Ramos (cell line): ENCODE measurements at regions not wholly inside any gene's neighbourhood (a gene's known extent, or its start where the extent isn't known, plus 50 kb on each side); places are given as distances from the start of the nearest gene placed in this dataset.

Source experiments
- in situ Hi-C: fragments of 300-500 bp; cut with MboI; formaldehyde crosslinking; loops from one replicate; pipeline ENCODE4 v1.14.3; 2022; ENCODE audit warnings: low sequenced_read_pairs; ENCODE audit not compliant: unreplicated experiment

DNA sequence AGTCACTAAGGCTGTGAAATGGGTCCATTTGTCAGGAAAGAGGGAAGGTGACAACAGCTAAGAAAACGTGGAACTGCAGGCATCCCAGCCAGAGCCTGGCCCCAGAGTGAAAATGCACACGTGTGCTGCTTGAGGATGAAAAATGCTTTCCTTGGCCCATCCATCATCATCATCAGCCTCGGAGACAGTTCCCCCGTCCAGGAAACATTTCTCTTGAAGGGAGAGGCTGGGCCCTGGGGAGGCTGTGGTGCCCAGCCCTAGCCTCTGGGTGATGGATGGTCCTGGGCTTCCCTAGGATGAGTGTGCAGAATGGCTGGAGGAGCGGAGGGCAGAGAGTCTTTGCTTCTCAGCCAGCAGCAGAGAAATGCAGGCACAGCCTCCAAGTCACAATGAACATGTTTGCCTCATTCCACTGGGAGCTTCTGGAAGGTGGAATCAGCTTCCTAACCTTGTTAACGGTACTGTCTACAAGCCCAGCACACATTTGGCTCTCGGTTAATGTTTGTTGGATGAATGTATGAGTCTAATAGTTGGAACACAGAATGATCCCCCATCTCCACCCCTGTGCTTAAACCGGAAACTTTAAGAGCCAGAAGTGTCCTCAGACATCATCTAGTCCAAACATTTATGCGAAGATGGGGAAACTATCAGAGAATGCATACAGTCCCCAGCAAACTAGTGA is 164.0 kb downstream of the RDH14 start:
- in situ Hi-C loops: no loop called here

DNA sequence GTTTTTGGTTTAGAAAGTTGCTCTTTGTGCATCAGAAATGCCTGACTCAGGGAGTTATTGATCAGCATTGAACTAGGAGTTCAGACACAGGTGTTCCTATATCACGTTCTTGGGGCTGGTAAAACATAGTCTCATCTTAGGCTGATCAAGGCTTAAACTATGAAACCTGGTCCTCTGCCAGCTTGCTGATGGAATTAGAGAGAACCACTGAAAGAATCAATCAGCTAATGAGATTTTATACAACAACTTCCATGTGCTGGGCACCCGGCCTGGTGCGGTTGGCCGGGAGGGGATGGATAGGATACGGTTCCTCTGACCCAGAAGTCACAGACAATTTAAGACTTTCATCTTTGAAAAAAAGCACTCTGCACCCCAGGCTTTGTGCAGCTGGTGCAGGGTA is 164.9 kb downstream of the RDH14 start:
- in situ Hi-C loops: no loop called here

DNA sequence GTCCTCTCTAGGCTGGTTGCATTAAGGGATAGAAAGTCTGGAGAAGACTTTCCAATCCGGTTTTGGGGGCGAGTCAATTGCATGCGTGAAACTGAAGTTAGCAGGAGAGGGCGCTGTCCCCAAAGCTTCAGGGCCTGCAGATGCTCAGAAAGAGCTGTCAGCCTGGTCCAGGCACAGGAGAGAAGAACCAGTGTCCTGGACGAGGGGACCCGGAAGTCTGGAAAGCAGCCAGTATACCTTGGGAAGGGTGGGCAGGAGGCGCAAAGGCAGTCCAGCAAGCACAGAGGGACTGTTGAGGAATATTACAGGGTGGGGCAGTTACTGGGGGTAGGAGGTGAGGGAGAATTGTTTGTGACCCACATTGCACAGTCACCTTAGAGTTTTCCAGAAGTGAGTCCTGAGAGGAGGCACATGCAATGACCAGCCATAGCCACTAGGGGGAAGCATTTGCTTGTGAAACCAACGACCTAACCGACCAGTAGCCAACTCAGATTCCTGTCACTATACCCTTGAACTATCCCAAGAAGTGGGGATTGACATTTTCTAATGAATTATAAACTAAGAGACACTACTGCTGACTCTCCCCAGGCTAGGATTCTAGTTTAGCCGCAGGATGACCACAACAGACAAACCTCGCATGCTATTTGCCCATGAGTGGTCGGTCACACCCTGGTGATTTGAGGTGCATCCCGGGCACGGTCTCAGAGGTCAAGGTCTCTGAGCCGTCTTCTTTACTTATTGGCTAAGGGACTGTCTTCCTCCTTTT is 172.8 kb downstream of the RDH14 start:
- in situ Hi-C loops: no loop called here

DNA sequence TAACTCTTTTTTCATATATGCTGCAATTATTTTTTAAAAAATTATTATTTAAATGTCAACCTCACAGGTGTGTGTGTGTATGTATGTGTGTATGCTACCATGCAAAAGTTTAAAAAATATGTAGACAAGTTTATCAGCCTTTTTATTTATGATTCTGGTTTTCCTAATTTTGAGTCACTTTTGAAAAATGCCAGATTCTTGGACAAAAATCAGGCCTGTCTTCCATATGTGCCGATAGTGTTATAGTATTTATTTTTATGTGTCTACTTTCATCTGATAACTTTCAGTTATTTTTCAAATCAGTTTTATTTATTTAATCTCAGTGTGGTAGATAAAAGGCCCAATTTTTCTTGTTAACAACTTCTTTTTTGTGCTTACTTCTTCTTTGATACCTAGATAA is 176.2 kb downstream of the RDH14 start:
- in situ Hi-C loops: no loop called here

DNA sequence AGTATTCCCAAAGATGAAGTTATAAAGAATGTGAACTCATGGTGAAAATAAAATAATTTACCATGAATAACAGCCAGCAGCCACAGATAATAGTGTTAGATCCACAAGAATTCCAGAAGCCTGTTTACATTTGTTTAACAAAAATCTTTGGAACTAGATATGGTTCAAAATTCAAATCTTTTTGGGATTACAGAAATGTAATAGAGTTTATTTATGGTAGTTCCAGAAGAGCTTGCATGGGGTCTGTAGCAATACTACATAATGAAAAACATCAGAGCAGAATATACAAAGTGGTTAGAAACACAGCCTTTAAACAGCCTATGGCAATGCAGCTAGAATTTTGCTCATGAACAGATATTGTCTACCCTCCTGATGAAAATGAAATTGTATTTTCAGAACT is 179.1 kb downstream of the RDH14 start:
- in situ Hi-C loops: no loop called here

DNA sequence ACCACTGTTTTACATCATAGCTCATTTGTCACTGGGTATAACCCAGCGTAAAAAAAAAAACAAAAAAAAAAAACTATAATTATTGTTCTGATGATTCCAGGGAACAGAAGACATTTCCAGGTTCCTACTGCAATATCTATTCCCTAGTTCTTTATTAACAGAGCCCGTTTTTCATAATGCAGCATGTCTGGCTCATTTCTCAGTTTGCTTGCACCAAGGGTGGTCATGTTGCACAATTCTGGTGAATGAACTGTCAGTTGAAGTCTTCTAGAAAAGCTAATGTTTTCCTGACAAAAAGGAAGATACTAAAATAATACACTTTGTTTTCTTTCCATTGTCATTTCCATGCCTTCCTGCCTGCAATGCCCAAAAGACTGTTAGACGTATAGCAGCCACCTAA is 180.1 kb downstream of the RDH14 start:
- in situ Hi-C loops: no loop called here

DNA sequence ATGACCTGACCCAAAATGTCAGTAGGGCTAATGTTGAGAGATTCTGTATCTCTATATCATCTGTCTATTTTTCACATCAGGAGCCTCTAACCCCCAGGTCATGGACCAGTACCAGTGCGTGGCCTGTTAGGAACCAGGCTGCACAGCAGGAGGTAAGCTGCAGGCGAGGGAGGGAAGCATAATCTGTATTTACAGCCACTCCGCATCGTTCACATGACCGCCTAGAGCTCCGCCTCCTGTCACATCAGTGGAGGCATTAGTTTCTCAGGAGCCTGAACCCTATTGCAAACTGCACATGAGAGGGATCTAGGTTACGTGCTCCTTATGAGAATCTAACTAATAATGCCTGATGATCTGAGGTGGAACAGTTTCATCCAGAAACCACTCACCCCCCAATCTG is 180.6 kb downstream of the RDH14 start:
- in situ Hi-C loops: no loop called here

DNA sequence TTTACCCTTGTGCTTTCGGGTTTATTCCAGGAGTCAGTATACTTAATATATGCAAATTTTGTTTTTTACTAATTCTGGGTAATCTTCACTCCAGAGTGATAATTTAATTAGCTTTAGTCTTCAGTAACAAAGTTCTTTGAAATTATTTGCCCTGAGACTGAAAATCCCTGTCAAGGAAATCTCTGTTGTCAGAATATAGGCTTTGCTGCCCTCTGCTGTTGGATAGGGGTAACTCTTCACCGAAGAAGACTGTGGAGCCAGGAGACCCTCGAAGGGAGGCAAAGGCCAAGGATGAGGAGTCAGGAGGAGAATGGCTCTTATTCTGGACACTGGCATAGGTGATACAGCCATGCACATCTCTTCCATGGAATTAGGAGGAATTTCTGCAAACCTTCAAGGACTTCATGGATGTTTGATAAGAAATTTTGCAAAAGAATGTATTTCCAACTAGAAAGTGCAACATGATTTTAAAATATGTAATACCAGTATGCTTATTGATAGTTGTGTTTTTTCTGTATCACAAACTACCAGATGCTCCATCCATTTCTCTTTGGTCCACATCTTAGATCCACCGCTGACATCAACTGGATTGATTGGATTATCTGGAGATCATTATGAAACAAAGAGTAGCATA is 182.3 kb downstream of the RDH14 start:
- in situ Hi-C loops: no loop called here

DNA sequence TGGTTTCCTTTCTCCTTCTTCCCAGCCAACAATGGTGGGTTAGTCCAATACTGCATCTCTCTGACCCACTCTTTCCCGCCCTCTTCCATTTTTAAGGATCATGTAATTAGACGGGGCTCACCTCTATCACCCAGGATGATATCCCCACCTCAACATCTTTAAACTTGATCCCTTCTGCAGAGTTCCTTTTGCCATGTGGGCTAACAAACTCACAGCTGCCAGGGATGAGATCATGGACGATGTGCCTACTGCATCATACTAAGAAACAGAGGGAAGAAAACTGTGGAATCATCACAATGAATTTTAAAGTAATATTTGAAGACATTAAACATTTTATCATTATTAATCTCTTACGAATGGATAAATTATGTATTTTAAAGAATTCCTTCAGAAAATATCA is 183.5 kb downstream of the RDH14 start:
- in situ Hi-C loops: no loop called here

DNA sequence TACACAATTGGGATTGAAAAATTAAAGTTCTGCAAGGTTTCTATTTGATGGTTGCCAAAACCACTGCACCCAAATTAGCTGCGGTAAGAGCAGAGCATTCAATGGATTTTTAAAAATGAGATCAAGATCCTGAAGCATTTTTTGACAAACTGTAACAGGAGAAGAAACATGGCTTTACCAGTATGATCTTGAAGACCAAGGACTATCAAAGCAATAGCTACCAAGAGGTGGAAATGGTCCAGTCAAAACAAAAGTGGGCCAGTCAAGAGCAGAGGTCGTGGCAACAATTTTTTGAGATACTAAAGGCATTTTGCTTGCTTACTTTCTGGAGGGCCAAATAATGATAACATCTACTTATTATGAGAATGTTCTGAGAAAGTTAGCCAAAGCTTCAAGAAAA is 186.8 kb downstream of the RDH14 start:
- in situ Hi-C loops: no loop called here

DNA sequence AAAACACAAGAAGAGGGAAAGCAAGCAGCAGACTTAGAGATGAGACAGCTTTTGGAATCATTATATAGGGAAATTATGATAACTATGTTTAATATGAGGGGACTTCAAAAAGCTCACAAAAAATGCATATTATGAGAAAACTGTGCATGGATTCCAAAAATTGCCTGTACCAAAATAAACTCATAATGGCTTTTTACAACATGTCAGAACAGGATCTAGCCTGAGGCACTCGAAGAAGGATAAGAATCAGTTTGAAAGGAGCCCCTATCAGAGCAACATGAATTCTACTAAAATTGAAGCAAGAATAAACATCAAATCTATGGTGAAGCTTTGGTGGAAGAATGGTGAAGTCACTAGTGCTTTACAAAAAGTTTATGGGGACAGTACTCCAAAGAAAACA is 187.4 kb downstream of the RDH14 start:
- in situ Hi-C loops: no loop called here

DNA sequence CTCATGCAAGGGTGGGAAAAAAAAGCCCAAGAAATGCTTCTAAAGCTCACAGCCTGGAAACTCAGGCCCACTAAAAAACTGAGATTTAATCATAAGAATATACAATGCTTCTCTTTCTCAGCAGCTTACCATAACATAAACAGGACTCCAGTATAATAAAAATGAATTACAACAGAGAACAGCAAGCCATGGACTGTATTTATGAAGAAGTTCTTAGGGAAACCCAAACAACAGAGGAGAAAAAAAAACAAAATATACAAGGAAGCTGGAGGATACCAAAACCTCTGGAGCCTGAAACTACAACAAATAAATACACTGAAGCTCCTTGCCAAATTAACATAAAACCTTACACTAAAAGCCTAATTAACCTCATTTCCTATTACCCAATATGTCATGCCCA is 187.8 kb downstream of the RDH14 start:
- in situ Hi-C loops: no loop called here

DNA sequence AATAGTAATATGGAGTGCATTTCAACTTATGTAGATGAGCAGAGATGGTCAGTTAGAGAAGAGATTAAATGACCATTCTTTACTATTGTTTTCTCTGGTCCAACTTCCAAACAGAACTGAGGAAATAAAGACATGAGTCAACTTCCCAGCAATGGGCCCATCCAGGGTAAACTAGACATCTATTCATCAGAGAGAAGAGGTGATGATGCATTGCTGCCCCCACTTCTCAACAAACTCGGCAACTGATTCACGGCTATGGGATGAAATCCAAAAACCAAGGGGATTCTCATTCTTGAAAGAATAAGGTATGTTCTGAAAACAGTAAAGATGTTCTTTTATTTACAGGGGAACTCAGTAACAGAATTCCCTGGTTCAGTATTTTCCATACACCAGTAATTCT is 190.7 kb downstream of the RDH14 start:
- in situ Hi-C loops: no loop called here

DNA sequence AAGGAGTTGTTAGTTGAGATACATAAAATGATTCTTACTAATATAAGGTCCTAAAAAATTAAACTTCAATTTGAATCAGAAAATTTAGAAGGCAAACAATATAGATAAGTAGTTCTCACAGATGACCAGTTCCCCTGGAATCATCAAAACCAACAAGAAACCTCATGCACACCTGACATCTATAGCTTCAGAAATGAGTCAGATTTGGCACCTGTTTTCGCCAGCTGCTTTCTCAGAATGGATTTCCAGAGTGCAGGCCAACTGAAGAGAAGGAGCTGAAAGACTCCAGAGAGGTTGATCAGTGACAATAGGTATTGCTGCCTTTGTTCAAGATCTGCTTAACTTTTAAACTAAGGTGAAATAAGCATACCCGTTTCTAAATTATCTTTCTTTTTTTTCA is 192.4 kb downstream of the RDH14 start:
- in situ Hi-C loops: no loop called here

DNA sequence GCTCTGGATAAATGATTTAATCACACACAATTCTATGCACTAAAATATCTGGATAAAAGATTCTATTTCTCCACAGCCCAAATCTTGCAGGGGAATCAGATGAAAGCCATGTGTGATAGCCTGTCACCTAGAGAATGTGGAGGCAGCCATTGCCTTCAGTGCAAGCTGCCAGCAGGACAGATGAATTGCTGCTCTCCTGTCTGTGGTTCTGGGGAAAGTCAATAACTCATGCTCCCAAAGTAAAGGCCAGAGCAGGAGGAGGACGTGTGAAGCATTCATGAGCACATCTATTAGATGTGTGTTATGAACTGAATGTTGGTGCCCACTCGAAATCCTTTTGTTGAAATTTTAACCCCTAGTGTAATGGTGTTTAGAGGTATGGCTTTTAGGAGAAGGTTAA is 195.1 kb downstream of the RDH14 start:
- in situ Hi-C loops: no loop called here

DNA sequence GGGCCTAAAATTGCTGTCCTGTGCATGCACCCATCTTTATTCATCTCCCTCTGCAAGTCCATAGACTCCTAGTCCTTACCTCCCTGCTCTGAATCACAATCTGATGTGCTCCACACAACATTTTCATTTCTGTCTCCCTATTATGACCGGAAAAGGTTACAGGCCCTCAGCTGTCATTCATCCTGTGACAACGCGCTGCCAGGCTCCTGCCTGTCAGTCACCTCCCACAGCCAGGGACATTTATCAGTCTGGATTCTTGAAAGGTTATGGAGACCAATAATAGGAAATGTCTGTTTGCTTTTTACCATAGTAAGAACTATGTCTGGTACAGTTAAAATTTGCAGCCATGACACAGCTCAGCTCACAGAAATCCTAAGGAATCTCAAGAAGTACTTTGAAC is 197.1 kb downstream of the RDH14 start:
- in situ Hi-C loops: no loop called here

DNA sequence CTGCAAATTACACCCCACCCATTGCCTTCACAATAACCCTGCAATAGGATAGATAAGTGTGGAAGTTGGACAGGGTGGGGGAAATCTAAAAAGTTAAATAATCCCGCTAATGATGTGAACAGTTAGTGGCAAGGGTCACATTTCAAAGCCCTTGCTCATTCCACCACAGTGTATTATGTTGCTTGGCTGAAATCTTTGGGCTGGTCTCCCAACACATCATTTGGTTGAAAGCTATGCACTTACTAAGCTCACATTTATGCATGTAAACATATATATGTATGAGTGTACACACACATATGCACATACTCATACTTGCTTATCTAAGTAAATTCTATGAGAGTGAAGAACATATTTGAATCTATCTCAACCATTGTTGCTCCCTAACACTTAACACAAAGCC is 197.8 kb downstream of the RDH14 start:
- in situ Hi-C loops: no loop called here

DNA sequence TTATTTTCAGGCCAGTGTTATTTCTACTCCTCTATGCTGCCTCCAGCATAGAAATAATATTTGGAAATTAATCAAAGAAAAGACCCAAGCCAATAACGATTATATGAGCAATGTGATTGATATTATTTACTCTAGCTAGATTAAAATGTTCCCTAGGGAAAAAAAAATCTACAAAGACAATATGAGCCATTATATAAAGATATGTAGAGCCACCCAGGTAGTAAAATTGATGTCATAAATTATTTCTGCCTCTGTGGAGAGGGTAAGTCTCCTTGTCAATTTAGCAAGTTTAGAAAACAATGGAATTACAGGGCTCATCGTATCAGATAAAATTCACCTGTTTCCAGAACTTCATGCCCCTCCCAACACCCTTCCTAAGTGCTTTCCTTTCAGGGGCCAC is 202.9 kb downstream of the RDH14 start:
- in situ Hi-C loops: no loop called here

DNA sequence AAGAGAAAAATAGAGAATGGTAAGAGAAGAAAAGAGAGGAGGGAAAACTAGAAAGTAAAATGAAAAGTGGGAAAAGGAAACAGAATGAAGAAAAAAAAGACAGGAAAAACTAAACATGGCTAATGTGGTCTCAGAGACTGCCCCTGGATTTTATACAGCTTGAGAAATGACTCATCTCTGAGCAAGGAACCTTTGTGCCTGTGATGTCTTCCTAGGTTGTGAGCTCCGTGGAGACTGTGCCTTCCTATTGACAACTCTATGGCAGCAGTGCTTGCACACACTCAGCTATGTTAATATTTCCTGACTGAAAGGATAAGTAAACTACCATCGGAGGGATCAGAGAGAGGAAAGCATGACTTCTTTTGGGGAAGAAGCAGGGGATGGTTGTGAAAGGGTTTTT is 203.8 kb downstream of the RDH14 start:
- in situ Hi-C loops: no loop called here

DNA sequence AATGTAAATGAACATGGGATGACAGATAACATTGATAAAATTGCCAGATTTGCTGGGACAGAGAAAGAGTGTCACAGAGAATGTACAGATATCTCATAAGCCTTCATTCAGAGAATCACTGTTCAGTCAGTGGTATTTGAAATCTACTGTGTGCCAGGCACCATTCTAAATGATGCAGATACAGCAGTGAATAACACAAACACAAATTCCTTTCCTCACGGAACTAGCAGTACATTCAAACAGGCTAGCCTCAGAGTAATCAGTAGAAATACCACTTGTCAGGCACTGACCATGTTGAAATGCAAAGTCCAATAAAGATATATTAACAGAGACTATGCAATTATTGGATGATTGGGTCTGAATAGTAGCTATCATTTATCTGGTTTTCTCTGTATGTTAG is 211.0 kb downstream of the RDH14 start:
- in situ Hi-C loops: no loop called here

DNA sequence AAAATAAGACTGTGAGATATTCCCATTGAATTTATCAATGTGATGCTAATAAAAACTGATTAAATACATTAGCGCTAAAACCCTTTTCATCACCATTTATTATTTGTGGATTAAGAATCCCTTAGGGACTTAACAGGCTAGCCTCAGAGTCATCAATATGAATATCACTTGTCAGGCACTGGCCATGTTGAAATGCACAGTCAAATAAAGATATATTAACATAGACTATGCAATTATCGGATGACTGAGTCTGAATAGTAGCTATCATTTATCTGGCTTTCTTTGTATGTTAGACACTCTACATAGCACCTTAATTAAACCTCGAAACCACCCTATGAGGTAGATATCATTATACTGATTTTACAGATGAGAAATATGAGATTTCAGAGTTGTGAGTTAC is 213.6 kb downstream of the RDH14 start:
- in situ Hi-C loops: no loop called here

DNA sequence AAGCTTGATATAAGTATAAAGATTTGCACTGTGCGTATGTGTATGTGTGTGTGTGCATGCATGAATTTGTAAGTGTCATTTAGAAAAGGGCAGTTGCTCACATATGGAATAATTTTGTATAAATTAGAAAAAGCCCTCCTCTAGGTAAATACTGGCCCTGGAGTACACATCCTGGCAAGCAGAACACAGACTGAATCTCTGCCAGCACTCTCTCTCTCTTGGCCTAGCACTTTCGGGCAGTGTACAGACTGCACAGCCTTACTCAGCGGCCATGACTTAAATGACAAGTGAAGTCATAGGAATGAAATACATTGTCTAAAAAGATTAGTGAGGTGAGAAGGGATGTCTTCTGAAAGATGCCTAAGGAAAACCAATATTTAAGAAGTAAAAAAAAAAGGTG is 214.1 kb downstream of the RDH14 start:
- in situ Hi-C loops: no loop called here
